Kidney epithelial cell (primary cell): ENCODE measurements at regions not wholly inside any gene's neighbourhood (a gene's known extent, or its start where the extent isn't known, plus 50 kb on each side); places are given as distances from the start of the nearest gene placed in this dataset.

Experiments used
- DNase-seq: peaks from one replicate; pipeline ENCODE4 v3.0.0-alpha.2; 2010; ENCODE audit warnings: low read depth
- H3K27me3 ChIP-seq: 2 replicates; pipeline ENCODE4 v1.6.0; 2011; ENCODE audit warnings: low read length; ENCODE audit not compliant: control insufficient read depth, insufficient read depth
- H3K36me3 ChIP-seq: 2 replicates; pipeline ENCODE4 v1.5.1; 2011; ENCODE audit warnings: low read length; ENCODE audit not compliant: control insufficient read depth, insufficient read depth
- H3K4me3 ChIP-seq: 2 replicates; pipeline ENCODE4 v1.5.1; 2011; ENCODE audit warnings: low read depth, mild to moderate bottlenecking, control low read depth, low read length
- TF ChIP-seq, protein P1 (sequence below): IDR thresholded peaks from 2 replicates; pipeline ENCODE4 v1.5.1; 2011; ENCODE audit warnings: mild to moderate bottlenecking, moderate library complexity, low read length, control low read depth, inconsistent platforms; ENCODE audit not compliant: insufficient read depth, poor library complexity, severe bottlenecking

DNA sequence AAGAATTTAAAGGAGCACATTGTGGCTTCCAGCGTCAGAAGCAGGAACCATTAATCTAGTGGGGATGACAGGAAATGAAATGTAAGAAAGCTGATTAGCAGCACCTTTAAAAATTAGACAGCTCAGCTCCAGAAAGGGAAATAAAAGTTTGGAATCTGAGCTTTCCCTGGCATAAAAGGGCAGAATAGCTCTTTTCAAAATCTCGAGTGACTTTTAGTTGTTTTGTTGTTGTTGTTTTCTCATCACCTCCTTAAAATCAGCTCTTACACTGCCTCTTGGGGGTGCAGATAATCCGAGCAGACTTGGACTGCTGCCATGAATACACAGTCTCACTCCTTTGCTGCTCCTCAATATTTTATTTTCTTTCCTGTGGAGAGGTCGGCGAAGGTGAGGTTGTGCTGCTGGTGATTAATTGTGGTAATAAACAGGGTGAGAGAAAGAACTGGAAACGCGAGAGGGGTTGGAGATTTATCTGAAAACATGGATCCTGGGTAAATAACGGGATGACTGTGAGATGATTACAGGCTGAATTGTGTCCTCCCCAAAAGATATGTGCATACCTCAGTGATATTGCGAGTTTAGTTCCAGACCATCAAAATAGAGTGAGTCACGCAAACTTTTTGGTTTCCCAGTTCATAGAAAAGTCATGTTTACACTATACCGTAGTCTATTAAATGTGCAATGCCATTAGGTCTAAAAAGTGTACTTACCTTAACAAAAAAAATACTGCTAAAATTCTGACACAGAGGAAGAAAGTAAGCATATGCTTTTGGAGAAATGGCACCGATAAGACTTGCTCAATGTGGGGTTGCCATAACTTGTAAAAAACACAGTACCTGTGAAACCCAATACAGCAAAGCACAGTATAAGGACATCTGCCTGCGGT lies 787.7 kb downstream of the UQCRFS1 start:
- no peaks in the 10 kb centered on the region for H3K27me3 ChIP-seq
- TF ChIP-seq, protein P1, sequence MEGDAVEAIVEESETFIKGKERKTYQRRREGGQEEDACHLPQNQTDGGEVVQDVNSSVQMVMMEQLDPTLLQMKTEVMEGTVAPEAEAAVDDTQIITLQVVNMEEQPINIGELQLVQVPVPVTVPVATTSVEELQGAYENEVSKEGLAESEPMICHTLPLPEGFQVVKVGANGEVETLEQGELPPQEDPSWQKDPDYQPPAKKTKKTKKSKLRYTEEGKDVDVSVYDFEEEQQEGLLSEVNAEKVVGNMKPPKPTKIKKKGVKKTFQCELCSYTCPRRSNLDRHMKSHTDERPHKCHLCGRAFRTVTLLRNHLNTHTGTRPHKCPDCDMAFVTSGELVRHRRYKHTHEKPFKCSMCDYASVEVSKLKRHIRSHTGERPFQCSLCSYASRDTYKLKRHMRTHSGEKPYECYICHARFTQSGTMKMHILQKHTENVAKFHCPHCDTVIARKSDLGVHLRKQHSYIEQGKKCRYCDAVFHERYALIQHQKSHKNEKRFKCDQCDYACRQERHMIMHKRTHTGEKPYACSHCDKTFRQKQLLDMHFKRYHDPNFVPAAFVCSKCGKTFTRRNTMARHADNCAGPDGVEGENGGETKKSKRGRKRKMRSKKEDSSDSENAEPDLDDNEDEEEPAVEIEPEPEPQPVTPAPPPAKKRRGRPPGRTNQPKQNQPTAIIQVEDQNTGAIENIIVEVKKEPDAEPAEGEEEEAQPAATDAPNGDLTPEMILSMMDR = no peak
- DNase-seq = no peak

DNA sequence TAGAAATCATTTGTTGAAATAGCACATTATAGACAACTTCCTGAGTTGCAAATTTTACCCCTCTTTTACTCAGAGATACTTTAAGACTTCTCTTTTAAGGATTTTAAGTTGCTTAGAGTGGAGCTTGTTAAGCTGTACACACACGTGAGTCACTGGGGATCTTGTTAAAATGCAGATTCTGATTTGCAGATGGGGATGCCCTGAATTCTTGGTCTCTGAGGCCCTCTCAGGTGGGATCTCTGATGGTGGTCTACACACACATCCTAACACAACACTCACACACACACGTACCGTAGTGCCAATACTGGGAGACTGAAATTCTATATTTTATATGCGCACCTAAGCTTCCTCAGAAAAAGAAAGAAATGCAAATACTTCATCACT lies 788.3 kb downstream of the UQCRFS1 start:
- Histone ChIP-seq H3K4me3 (no peak overlapping the region), H3K27me3 (no peaks in the 10 kb centered on the region), H3K36me3 (no peaks in the 10 kb centered on the region)
- TF ChIP-seq, protein P1 = no peak
- no peak for DNase-seq

More for the DNA sequence above, 787.7 kb downstream of the UQCRFS1 start:
- Histone ChIP-seq H3K36me3 (no peaks in the 10 kb centered on the region), H3K4me3 (no peak overlapping the region)

DNA sequence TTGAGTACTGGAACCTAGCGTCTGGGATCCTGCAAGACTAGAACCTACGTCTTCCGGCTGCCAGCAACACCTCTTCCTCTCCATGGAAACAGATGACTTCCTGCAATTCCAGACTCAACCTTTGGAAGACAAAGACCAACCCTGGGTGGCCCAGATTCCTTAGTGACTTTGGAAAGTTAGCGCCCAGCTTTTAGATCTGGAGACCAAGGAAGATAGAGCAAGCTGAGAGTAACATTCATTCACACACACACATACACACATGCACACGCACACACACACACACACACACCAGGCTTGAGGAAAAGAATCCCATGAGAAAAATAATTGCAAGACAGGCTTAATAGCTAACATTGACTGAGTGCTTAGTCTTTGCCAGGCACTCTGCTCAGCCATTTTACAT lies 788.9 kb downstream of the UQCRFS1 start:
- DNase-seq = no peak
- no peak overlapping the region for H3K4me3 ChIP-seq
- TF ChIP-seq, protein P1 = no peak
- no peaks in the 10 kb centered on the region for H3K36me3 ChIP-seq
- H3K27me3 ChIP-seq = no peaks in the 10 kb centered on the region

- Histone ChIP-seq H3K36me3 (no peaks in the 10 kb centered on the region), H3K4me3 (no peak overlapping the region), H3K27me3 (no peaks in the 10 kb centered on the region)
- no peak for DNase-seq
- TF ChIP-seq, protein P1 = no peak
Observed at GRCh38 chr19:28422791-28423650, 789.9 kb downstream of the UQCRFS1 start.

DNA sequence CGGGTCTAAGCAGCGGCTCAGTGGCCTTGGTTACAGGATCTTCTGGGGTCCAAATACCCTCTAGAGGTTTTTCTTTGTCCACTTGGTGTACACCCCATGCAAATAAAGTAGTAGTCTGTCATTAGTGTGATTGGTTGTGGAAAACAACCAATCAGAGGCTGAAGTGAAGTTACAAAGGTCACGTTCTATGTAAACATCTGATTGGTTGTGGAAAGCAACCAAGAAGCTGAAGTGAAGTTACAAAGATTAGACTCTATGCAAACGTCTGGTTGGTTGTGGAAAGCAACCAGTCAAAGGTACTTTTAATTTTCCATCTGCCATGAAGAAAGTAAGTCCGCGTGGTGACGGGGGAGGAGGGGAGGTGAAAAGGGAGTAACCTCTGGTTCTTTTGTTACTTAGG lies 790.9 kb downstream of the UQCRFS1 start:
- TF ChIP-seq, protein P1 = no peak
- Histone ChIP-seq H3K27me3 (no peaks in the 10 kb centered on the region), H3K4me3 (no peak overlapping the region), H3K36me3 (no peaks in the 10 kb centered on the region)
- no peak for DNase-seq
